Panc1 (cell line): ENCODE measurements at regions not wholly inside any gene's neighbourhood (a gene's known extent, or its start where the extent isn't known, plus 50 kb on each side); places are given as distances from the start of the nearest gene placed in this dataset.

ENCODE experiments used
- CTCF ChIP-seq: fragments of 450-650 bp; IDR thresholded peaks from 2 replicates; pipeline ENCODE4 v1.5.1; 2017; ENCODE audit warnings: mild to moderate bottlenecking
- POLR2AphosphoS5 ChIP-seq: IDR thresholded peaks from 2 replicates; pipeline ENCODE4 v1.6.1; 2012; ENCODE audit warnings: mild to moderate bottlenecking, low read depth, low read length, moderate library complexity
- REST ChIP-seq, 2 experiments: IDR thresholded peaks; 2 replicates each; pipeline ENCODE4 v1.6.1; 2011 to 2012; ENCODE audit warnings: low read depth in 2 of 2, control low read depth in 1 of 2, low read length in 1 of 2, mild to moderate bottlenecking in 1 of 2, moderate library complexity in 1 of 2; ENCODE audit not compliant: insufficient read depth in 1 of 2
- SIN3A ChIP-seq: IDR thresholded peaks from 2 replicates; pipeline ENCODE4 v1.6.1; 2012; ENCODE audit warnings: low read depth, mild to moderate bottlenecking, low read length, moderate library complexity, borderline replicate concordance; ENCODE audit not compliant: insufficient read depth
- TCF7L2 ChIP-seq: IDR thresholded peaks from 2 replicates; pipeline ENCODE4 v1.6.1; 2011; ENCODE audit warnings: mild to moderate bottlenecking, low read depth, low read length, inconsistent platforms

GRCh38 chr5:167229751-167230150, 1061.7 kb upstream of the WWC1 start:
- no peak for TF ChIP-seq CTCF
- TF ChIP-seq REST (IDR thresholded peaks at IDR 0.05; ENCODE audit: insufficient read depth in 1 of 2, low read depth in 2 of 2, low read length in 1 of 2), result no peak
- TF ChIP-seq POLR2AphosphoS5, result no peak
- TF ChIP-seq SIN3A, result no peak
- TF ChIP-seq TCF7L2, result no peak
